HEK293T (cell line): ENCODE measurements at regions not wholly inside any gene's neighbourhood (a gene's known extent, or its start where the extent isn't known, plus 50 kb on each side); places are given as distances from the start of the nearest gene placed in this dataset.

Experiments used
- ARNT ChIP-seq: fragments of 450-650 bp; IDR thresholded peaks from 2 replicates; pipeline ENCODE4 v1.6.1; 2017; ENCODE audit warnings: mild to moderate bottlenecking
- BHLHE40 ChIP-seq: fragments of 450-650 bp; IDR thresholded peaks from 2 replicates; pipeline ENCODE4 v1.6.1; 2016; ENCODE audit warnings: mild to moderate bottlenecking, moderate library complexity, borderline replicate concordance
- FOXK2 ChIP-seq: fragments of 450-650 bp; IDR thresholded peaks from 2 replicates; pipeline ENCODE4 v1.6.1; 2016; ENCODE audit warnings: mild to moderate bottlenecking
- SUZ12 ChIP-seq: fragments of 450-650 bp; IDR thresholded peaks from 2 replicates; pipeline ENCODE4 v1.6.1; 2016; ENCODE audit warnings: mild to moderate bottlenecking
- TF ChIP-seq, protein P1 (sequence below): fragments of 450-650 bp; IDR thresholded peaks from 2 replicates; pipeline ENCODE4 v1.6.1; 2016

DNA sequence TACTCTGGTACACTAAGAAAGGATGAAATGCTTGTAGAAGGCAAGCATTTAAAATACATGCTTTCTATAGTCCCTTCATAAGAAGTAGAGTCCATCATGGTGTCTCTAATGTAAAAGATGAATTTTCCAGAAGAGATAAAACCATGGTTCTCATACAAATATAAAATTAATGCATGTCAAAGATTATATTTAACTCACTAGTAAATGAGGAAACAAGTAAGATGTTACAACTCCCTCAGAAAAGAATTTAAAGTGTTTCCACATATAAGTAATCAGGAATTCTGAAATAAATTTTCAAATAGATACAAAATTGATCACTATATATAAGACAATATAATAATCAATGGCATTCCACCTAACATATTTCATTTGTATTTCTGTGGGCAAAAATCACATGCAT lies 570.3 kb upstream of the CCDC54 start:
- no peak for TF ChIP-seq BHLHE40
- no peak for TF ChIP-seq SUZ12
- no peak for TF ChIP-seq FOXK2
- TF ChIP-seq ARNT = no peak
- TF ChIP-seq, protein P1, sequence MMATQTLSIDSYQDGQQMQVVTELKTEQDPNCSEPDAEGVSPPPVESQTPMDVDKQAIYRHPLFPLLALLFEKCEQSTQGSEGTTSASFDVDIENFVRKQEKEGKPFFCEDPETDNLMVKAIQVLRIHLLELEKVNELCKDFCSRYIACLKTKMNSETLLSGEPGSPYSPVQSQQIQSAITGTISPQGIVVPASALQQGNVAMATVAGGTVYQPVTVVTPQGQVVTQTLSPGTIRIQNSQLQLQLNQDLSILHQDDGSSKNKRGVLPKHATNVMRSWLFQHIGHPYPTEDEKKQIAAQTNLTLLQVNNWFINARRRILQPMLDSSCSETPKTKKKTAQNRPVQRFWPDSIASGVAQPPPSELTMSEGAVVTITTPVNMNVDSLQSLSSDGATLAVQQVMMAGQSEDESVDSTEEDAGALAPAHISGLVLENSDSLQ = no peak
